NCI-H774 (cell line): ENCODE measurements at regions not wholly inside any gene's neighbourhood (a gene's known extent, or its start where the extent isn't known, plus 50 kb on each side); places are given as distances from the start of the nearest gene placed in this dataset.
"Not testable (repeated sequence)": the region's sequence is repeated elsewhere in the genome, so short reads cannot be mapped to it uniquely, and the experiment has no call there.

ENCODE experiments used
- DNase-seq: peaks from one replicate; lab custom pipeline; 2025; lab: John Stamatoyannopoulos, UW

DNA sequence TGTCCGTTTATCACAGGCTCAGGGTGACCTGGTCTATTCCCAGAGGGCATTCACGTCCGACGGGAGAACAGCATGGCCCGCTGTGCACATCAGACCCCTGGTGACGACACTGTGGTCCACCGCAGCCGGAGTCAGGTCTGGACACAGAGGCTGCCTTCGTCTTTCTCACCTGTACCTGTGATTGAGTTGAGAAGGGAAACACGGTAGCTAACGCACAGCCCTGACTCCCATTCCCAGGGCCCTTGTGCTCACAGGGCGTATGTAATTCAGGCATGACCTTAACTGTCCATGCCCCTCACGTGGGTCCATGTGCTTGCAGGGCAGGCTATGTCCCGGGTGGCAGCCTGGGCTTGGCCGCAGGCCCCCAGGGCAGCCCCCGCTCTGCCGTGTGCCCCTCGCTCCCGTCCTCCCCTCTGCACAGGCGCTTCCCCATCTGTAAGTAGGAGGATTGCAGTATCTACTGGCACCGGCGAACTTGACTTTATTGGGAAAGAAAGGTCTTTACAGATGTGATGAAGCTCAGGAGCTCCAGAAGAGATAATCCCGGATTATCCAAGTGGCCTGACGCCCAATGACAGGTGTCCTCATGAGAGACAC lies 221.3 kb upstream of the TCERG1L start:
- DNase-seq, result no peak

DNA sequence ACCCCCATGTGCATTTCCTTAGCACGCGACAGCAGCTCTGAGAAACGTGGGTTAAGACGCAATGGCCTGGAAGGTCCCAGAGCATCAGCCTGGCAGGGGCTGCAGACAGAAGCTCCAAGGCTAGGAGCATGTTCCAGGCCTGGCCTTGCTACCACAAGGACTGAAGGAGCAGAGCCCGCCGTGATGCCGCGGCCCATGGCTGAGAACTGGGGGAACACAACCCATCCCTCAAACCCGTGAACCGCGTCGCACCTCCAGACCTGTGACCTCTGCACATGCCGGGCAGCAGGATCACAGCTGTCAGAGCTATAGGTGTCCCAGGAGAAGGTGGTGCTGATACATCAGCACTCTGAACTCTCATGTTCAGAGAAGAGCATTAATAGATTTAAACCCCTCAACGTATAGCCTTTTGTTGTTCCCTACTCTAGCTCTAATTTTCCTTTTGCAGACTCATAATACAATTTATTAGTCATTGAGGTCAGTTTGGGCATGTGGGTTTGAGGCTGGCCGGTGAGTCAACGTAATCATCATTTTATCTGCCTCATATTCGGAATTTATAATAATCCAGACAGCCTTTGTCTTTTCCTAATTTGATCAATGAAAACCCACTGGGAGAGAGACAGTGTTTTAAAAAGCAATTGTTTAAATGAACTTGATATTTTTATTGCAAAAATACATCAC lies 222.5 kb upstream of the TCERG1L start:
- no peak for DNase-seq

DNA sequence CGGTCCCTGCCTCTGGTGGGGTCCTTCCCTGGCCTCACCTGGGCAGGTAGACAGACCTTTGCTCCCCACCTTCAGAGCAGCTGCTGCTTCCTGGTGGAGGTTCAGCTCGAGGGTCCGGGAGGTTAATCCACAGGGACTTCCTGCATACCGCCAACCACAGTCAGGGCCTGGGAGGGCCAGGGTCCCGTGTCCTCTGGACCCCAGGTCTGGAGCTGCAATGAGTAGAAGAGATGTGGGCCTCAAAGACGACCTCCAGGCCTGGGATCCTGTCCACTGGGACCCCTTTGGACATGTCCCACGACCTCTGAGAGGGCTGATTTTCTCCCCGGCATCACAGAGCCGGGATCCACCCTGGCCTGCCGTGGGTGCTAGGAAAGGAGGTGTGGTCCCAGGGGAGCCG lies 223.3 kb upstream of the TCERG1L start:
- DNase-seq, result no peak

DNA sequence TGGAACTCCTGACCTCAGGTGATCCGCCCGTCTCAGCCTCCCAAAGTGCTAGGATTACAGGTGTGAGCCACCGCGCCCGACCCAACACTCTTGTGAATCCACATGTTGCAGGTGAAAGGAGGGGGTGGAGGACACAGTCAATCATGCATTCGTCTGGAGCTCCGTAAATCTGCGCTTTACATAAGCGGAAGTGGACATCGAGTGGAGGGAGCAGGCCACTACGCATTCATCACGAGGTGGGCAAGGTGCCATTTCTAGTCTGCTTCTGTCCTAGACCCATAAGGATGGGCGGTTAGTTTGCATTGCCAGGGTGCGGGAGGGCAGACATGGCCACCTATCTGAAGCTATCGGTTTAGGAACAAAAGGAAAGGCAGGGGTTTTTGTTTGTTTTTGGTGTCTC lies 225.2 kb upstream of the TCERG1L start:
- DNase-seq, result no peak

DNA sequence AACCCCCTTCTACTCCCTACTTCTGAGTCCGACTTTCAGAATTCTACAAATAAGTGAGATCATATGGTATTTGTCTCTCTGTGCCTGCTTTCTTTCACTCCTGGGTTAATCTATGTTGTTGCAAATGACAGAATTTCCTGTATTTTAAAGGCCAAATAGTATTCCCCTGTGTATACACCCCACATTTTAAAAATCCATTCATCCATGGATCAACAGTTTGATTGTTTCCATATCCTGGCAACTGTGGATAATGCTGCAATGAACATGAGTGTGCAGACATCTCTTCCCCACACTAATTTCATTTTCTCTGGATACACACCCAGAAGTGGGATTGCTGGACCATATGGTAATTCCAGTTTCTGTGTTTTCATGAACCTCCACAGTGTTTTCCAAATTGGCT lies 225.8 kb upstream of the TCERG1L start:
- DNase-seq, result no peak

DNA sequence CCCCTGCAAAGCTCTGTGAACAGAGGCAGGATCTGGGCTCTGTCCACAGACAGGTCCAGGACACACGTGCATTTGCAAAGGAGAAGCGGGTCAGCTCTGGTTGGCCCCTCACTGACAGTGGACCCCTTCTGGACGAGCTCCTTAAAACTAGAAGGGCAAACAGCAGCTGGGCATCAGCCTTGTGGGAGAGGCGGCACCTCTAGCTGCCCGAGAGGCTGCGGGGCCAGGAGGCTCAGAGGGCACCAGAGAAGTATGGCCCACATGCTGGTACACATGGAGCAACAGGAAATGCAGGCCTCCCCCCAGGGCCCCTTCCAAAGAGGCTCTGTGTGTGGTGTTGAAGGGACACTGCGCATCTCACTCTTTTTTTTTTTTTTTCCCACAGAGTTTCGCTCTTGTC lies 233.0 kb upstream of the TCERG1L start:
- DNase-seq, result no peak

DNA sequence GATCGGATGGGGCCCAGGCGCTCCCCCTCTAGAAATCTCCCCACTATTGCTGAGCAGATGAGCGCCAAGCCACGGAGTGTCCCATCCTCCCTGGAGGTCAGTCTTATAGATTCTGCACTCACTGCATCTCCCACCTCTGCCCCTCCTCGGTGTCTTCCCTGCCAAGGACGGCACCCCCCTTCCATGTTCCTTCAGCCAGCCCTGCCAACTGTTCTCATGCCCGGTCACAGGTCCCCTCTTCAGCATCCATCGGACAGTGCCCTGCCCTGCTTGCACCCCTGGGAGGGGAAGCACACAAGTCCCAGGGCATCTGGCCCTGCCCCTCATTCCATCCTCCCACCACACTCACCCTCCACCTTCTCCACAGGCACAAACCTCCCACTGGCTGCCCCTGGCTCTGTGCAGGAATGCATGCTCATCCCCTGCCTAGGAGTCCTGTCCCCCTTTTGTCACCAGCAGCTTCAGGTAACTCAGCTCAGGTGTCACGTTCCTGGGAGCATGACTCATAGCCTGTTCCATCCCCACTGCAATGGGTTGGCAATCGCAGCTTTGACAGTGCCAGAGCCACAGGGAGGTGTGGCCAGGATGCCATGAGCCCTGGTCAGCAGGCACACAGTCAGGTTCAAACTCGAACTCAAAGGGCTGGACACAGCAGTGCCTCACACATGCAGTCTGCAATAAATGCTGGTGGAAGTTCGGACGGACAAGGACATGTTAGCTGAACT lies 234.7 kb upstream of the TCERG1L start:
- no peak for DNase-seq

DNA sequence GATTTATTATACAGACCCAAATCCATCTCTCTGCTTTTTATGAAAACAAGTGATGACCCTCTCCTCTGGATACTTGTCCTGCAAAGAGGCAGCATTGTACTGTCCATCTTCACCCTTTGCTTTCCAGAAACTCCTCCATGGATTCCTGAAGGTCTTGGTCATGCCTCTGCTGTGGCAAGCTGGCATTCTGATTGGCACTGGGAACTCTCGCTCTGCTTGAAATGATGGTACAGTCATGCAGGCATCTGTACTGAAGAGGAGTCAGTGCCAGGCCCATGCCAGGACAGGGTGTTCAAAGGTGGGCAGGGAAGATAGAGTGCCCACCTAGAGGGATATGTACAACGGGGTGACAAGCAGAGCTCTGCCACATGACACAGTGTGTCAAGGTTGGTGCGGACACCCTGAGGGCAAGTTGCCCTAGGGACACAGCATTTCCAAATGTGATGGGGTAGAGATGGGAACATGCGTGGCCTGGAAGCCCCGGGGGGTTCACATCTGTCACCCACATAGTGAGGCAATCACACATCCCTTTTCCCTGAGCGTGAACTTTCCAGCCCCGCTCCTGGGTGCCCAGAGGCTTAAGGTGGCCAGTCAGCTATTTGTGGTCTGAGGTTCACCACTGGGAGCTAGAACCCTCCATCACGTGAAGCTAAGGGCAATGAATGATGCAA lies 235.7 kb upstream of the TCERG1L start:
- no peak for DNase-seq

DNA sequence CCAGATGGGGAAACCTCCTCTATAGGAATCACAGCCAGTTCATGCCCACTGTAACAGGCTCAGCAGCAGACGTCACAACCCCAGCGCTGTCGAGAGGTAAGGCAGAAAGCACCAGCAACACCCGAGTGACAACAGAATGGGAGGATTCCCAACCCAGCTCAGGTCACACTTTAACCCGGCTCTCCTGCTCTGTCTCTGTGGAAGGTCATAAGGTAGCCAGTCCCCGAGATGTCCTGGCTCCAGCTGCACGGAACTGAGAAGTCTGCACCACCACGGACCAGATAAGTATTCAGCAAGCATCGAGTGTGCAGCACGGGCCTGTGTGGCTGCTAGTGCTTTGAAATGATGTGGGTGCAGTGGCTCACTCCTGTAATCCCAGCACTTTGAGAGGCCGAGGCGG lies 236.7 kb upstream of the TCERG1L start:
- no peak for DNase-seq

DNA sequence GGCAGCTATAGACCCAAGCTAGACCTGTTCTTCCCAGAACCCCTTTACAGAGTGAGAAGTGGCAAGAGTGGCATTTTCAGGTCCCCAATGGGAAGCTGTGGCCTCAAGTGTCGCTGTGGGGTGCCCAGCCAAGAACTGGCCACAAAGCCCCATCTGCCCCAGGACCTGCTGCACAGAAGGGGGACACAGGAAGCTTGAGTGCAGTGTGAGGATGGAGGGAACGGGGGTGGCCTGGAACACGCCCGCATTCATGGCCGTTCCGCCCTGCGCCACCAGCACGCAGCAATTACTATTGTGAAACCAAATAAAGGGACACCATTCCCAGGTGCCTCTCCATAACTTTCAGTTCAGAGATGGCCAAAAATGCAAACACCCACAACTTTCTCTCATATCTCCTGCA lies 237.6 kb upstream of the TCERG1L start:
- DNase-seq, result no peak

DNA sequence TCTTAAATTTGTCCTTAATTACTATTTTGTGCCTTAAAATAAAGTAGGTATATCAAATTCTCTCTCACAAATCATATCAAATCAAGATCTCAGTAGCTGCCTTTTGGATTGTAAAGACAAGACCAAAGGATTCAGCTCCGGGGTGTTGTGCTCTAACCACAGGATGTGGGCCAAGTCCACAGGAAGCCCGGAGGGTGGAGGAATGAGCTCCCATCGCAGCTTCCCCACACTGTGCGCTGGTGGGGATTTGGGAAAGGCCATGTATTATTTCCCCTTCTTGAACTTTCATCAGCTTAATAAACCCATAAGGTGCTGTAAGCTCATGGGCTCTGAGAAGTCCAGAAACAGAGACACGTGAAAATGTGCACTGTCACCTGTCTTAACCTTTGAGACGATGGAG lies 241.6 kb upstream of the TCERG1L start:
- DNase-seq, result no peak

DNA sequence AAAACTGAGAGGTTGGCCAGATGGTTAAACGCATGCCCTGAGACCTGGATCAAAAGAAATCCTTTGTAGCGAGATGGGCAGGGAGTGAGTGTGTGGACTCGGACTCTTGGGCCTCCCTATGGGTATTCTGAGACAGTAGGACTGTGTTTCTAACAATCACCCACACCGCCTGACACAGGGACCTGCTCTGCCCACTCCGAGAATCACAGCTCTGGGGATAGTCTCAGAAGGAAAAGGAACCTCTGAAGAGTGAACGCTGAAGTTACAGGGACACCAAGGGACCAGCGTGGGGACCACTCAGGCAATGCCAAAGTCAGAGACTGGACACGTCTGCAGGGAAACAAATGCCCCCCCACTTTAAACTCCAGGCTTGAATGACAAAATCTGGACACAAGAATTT lies 242.1 kb upstream of the TCERG1L start:
- no peak for DNase-seq

DNA sequence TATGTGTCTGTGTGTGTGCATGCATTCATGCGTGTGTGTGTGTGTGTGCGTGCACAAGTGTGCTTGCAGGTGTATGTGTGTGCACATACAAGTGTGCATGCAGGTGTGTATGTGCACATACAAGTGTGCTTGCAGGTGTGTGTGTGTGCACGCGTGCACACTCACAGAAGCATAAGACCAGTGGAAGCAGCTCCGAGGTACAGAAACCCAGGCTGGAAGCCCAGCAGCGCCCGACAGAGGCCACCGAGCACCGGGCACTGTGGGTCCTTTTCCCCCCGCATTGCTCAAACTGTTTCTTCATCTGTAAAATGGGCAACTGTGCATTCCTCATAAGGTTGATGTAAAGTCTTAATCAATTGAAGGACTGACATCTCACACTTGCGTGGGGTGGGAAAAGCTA lies 243.3 kb upstream of the TCERG1L start:
- no peak for DNase-seq

DNA sequence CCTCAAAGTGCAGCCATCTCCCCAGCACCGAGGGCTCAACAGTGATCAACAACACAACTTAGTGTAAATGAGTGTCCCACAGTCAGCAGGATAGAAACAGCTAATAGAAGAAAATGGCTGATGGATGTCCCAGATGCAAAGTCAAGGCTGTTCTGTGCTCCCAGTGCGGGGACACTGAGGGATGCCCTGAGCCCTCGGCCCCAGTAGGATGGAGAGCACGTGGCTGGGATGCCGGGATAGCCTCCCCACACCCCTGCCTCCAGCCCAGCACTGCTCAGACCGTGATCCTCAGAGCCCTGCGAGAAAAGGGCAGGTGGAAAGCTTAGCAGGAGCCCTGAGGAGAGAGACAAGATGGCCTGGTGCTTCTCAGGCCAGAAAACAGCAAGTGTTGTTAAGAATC lies 243.9 kb upstream of the TCERG1L start:
- no peak for DNase-seq

DNA sequence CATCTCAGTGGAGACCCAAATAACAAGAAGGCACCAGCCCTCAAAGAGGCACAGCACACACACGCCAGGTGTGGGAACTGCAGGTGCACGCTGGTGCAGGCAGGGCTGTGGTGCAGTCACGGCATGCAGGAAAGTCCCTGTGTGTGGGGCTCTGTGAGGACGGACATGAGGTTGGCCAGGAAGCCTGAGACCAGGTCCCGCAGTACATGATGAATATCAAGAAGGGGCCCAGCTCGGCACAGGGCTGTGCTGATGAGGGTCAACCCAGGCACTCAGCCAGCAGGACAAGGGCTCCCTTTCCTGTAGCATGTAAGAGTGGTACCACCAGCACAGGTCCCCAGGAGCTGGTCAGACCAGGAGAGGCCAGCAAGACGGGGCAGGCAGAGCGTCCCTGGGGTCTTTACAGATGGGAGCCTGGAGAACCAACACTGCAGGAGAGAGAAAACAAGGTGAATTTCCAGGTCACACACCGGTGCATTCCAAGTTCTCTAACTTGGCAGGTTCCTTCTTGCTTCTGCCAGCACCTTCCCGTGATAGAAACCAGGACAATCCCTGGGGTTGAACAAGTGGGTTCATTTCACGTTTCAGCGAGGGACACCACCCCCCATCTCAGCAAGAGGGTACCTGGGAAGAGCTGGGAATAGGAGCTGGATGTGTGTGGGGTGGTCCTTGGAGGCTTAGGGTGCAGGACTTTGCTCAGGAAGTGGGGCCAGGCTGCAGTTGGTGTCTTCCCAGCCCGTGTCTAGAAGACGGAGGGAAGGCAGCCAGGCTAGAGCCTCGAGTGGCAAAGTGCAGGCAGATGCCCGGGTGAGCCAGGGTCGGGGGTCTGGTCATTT lies 244.8 kb upstream of the TCERG1L start:
- DNase-seq, result no peak

DNA sequence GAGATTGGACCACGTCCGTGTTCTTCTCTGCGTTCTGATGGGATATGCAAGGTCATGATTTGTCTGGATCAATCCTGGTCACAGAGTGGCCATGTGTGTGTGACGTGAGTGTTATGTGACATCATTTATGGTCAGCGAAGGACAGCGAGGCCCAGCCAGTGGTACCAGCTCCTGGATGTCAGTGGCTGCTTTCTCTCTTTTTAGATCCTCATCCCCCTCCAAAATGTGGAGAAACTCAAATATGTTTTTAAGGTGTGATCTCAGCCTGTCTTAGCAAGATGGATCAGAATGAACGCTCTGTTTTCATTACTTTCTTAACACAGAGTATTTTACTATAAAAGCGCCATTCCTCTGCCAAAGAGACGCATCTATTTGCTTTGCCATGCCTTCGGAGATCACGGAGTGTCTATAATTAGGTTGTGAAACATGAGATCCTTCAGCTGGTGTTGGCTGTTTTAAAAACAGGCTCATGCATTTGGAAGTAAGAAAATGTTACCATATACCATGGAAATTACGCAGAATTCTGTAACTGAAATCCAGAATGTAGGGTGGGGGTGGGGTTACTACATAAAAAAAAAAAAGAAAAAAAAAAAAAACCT lies 245.5 kb upstream of the TCERG1L start:
- DNase-seq, result no peak

DNA sequence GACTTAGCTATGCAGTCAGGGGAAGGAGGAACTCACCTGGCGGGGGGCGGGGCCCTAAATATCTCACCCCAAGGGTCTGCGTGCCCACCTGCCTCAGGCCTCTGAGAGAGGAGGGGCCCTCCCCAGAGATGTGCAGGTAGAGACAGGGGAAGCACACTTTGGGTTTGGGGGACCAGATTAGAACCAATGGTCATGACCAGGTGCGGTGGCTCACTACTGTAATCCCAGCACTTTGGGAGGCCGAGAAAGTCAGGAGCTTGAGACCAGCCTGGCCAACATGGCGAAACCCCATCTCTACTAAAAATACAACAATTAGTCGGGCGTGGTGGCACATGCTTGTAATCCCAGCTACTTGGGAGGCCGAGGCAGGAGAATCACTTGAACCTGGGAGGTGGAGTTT lies 246.4 kb upstream of the TCERG1L start:
- not testable (repeated sequence) for DNase-seq

DNA sequence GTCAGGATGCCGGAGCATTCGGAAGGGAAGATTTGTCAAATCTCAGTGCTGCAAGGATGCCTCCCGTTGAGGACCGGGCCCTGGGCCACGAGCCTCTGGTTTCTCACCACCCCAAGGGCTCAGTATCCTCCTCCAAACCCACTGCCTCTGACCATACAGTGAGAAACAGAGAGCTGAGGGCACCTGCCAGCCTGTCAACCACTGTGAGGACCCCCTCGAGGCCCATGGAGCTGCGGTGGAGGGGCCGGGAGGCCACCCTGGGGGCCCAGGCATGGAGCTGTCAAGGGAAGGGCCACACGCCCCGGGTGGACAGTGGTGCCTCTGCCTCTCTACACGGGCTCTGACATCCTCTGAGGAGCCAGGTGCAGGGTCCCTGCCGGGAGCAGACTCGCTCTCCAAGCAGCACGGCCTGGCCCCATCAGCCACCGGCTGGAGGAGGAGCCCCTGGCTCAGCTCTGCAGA lies 248.0 kb upstream of the TCERG1L start:
- no peak for DNase-seq

DNA sequence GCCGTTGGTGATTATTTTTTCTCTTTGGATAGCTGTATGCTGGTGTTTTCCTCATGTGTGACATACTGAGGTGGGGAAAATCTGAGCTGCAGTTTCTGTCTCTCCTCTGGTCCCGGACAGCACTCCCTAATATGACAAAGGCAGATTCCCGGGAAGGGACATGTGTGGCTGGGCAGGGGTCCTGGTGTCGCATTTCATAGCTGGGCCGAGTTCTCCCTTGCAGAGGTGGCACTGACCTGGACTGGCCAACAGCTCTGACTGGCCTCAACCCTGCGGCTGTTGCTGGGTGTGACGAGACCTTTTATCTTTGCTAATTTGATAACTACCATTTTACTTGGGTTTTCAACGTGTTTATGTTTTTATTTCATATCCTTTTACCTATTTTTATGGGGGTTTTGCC lies 248.6 kb upstream of the TCERG1L start:
- DNase-seq, result no peak

DNA sequence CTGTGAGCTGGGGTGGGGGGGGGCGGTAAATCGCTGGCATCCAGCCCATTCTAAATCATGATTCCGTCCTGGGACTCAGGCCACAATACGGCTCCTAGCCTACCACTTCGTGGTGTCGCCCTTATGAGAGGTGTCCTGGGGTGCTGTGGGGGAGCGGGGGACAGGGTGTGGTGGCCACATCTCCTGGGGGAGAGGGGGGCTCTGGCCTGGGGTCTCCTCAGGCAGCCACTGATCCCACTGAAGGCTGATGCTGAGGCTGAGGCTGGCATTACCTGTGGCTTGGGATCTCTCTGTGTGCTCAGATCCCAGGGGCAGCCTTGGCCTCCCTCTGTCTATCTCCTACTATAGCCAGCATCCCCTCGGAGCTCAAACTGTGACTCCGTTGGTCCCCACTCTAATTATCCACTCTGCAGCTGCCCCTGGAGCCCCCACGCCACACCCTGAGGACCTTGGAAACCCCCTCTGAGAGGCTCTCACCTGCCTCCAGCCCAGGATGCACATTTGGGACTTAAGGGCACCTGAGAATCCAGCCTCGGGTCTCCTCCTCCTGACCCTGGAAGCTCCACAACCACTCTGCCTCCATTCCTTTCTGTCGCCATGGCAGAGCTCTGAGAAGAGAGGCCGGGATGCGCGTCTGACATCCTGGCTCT lies 249.3 kb upstream of the TCERG1L start:
- DNase-seq, result no peak

DNA sequence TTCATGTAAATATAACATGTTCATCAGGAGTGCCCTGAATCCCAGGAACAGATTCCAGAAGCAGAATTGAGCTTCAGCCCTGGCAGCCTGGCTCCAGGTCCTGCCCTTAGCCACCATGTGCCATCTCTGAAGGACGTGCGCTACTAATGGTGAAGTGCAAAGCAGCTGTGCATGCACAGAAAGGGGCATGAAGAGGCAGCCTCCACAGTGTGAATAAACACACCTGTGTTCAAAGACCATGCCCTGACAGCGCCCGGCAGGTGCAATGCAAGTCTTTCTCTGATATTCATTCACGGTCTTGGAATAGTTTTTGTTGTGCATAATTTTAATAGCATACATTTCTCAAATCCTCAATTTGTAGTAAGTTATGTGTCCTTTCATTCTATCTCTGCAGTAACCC lies 250.4 kb upstream of the TCERG1L start:
- peak; percentile 46 for DNase-seq
